Loucy (cell line): ENCODE measurements at regions not wholly inside any gene's neighbourhood (a gene's known extent, or its start where the extent isn't known, plus 50 kb on each side); places are given as distances from the start of the nearest gene placed in this dataset.

Experiments used
- H2AFZ ChIP-seq: fragments of 200-600 bp; sonication (generic); 2 replicates; pipeline ENCODE4 v1.6.0; 2016; ENCODE audit warnings: antibody characterized with exemption, mild to moderate bottlenecking, low read length, moderate library complexity
- H3F3A ChIP-seq: fragments of 200-600 bp; 2 replicates; pipeline ENCODE4 v1.6.0; 2016; ENCODE audit warnings: antibody characterized with exemption, low read depth, mild to moderate bottlenecking
- H3K27me3 ChIP-seq: fragments of 200-600 bp; sonication (generic); 2 replicates; pipeline ENCODE4 v1.6.1; 2014; ENCODE audit warnings: low read length, mild to moderate bottlenecking; ENCODE audit not compliant: insufficient read depth, poor library complexity, severe bottlenecking
- H3K36me3 ChIP-seq: fragments of 200-600 bp; sonication (generic); 2 replicates; pipeline ENCODE4 v1.6.1; 2016; ENCODE audit warnings: low read length; ENCODE audit not compliant: insufficient read depth
- H3K4me1 ChIP-seq: fragments of 200-600 bp; sonication (generic); 2 replicates; pipeline ENCODE4 v1.5.1; 2014; ENCODE audit warnings: low read length, mild to moderate bottlenecking; ENCODE audit not compliant: insufficient read depth, poor library complexity, severe bottlenecking
- H3K4me2 ChIP-seq: fragments of 200-600 bp; sonication (generic); 2 replicates; pipeline ENCODE4 v1.6.0; 2014; ENCODE audit warnings: antibody characterized with exemption, low read length, low read depth, mild to moderate bottlenecking; ENCODE audit not compliant: poor library complexity, severe bottlenecking
- H3K4me3 ChIP-seq: fragments of 200-600 bp; sonication (generic); 2 replicates; pipeline ENCODE4 v1.5.1; 2014; ENCODE audit warnings: low read length, mild to moderate bottlenecking, mixed read lengths; ENCODE audit not compliant: poor library complexity, severe bottlenecking
- H3K79me2 ChIP-seq: fragments of 200-600 bp; sonication (generic); 2 replicates; pipeline ENCODE4 v1.6.1; 2014; ENCODE audit warnings: low read length; ENCODE audit not compliant: insufficient read depth
- H3K9ac ChIP-seq: fragments of 200-600 bp; sonication (generic); 2 replicates; pipeline ENCODE4 v1.6.0; 2014; ENCODE audit warnings: mild to moderate bottlenecking, low read depth, low read length, moderate library complexity; ENCODE audit not compliant: poor library complexity, severe bottlenecking
- H3K9me2 ChIP-seq: fragments of 200-600 bp; sonication (generic); replicated peaks from 2 replicates; pipeline ENCODE4 v1.6.1; 2016; ENCODE audit warnings: low read depth, low read length, mixed read lengths
- H3K9me3 ChIP-seq: fragments of 200-600 bp; sonication (generic); 2 replicates; pipeline ENCODE4 v1.6.1; 2014; ENCODE audit warnings: mild to moderate bottlenecking, antibody characterized with exemption, low read length, low read depth; ENCODE audit not compliant: insufficient read depth
- H4K20me1 ChIP-seq: fragments of 200-600 bp; sonication (generic); 2 replicates; pipeline ENCODE4 v1.6.0; 2014; ENCODE audit warnings: antibody characterized with exemption, low read length, mild to moderate bottlenecking; ENCODE audit not compliant: insufficient read depth, poor library complexity, severe bottlenecking
- CTCF ChIP-seq: fragments of 200-600 bp; sonication (generic); conservative IDR thresholded peaks from 2 replicates; pipeline ENCODE4 v1.5.1; 2014; ENCODE audit warnings: mild to moderate bottlenecking, antibody characterized with exemption, low read length
- EZH2phosphoT487 ChIP-seq: fragments of 200-600 bp; IDR thresholded peaks from 2 replicates; pipeline ENCODE4 v1.6.1; 2018; ENCODE audit warnings: antibody characterized with exemption, mild to moderate bottlenecking, moderate library complexity, borderline replicate concordance

GRCh38 chr17:11109106-11109505, 131.9 kb upstream of the SHISA6 start:
- Histone ChIP-seq H3K4me2 (no peak overlapping the region), H3K4me3 (no peak overlapping the region), H3K9me2 (no peaks in the 10 kb centered on the region), H3K9me3 (no peaks in the 10 kb centered on the region), H3K79me2 (no peaks in the 10 kb centered on the region), H3F3A (no peaks in the 10 kb centered on the region), H2AFZ (no peak overlapping the region), H3K9ac (no peak overlapping the region), H3K27me3 (no peaks in the 10 kb centered on the region), H3K36me3 (no peaks in the 10 kb centered on the region), H3K4me1 (no peaks in the 10 kb centered on the region), H4K20me1 (no peaks in the 10 kb centered on the region)
- TF ChIP-seq EZH2phosphoT487 = no peak
- TF ChIP-seq CTCF = no peak

DNA sequence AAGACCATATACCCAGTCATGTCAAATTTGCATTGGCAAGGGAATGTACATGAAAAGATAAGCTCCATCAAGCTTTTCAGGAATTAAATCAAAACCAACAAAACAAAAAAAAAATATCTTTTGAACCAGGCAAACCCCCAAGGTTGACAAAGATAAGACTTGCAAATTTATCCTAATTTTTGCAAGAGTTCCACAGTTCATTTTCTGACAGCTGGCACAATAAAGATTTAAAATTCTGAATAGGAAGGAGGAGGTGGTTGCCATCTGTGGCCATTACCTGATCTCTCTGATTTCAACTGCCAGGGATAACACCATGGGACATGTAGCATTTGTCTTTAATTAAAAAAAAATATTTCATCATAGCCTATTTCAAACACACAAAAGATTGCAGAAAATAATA, 135.9 kb upstream of the SHISA6 start:
- no peak overlapping the region for H3K4me3 ChIP-seq
- TF ChIP-seq EZH2phosphoT487 = no peak
- TF ChIP-seq CTCF = no peak
- H3K9me2 ChIP-seq = no peaks in the 10 kb centered on the region
- no peaks in the 10 kb centered on the region for H3F3A ChIP-seq
- H3K9me3 ChIP-seq = no peaks in the 10 kb centered on the region
- H2AFZ ChIP-seq = no peak overlapping the region
- H3K9ac ChIP-seq = no peak overlapping the region
- no peaks in the 10 kb centered on the region for H4K20me1 ChIP-seq
- no peaks in the 10 kb centered on the region for H3K79me2 ChIP-seq
- no peaks in the 10 kb centered on the region for H3K36me3 ChIP-seq
- no peaks in the 10 kb centered on the region for H3K4me1 ChIP-seq
- no peaks in the 10 kb centered on the region for H3K27me3 ChIP-seq
- no peak overlapping the region for H3K4me2 ChIP-seq

GRCh38 chr17:11097121-11097520, 143.9 kb upstream of the SHISA6 start:
- TF ChIP-seq CTCF = no peak
- no peak for TF ChIP-seq EZH2phosphoT487
- H3K36me3 ChIP-seq = no peaks in the 10 kb centered on the region
- H3K79me2 ChIP-seq = no peaks in the 10 kb centered on the region
- no peak overlapping the region for H3K9ac ChIP-seq
- no peak overlapping the region for H2AFZ ChIP-seq
- no peak overlapping the region for H3K4me2 ChIP-seq
- no peaks in the 10 kb centered on the region for H3K4me1 ChIP-seq
- H3K4me3 ChIP-seq = no peak overlapping the region
- no peaks in the 10 kb centered on the region; the same call in 1 of the 2 replicates for H3K9me3 ChIP-seq
- H3K9me2 ChIP-seq = no peaks in the 10 kb centered on the region
- no peaks in the 10 kb centered on the region for H3F3A ChIP-seq
- no peaks in the 10 kb centered on the region for H3K27me3 ChIP-seq
- H4K20me1 ChIP-seq = no peaks in the 10 kb centered on the region
